HG03342 (cell line): ENCODE measurements at regions not wholly inside any gene's neighbourhood (a gene's known extent, or its start where the extent isn't known, plus 50 kb on each side); places are given as distances from the start of the nearest gene placed in this dataset.
"Not testable (repeated sequence)": the region's sequence is repeated elsewhere in the genome, so short reads cannot be mapped to it uniquely, and the experiment has no call there.

Experiments
- ATAC-seq: cut with Tn5 transposase; IDR thresholded peaks from one replicate; pipeline ENCODE4 v1.9.1; 2021; ENCODE audit warnings: mild to moderate bottlenecking, moderate library complexity; ENCODE audit not compliant: unreplicated experiment

- ATAC-seq, result no peak
These were observed 193.0 kb downstream of the TXNL1 start for GRCh38 chr18:56445422-56445821.

- ATAC-seq, result no peak
These were observed 194.2 kb downstream of the TXNL1 start for GRCh38 chr18:56444201-56444600.

GRCh38 chr18:56443166-56443907, 195.1 kb downstream of the TXNL1 start:
- ATAC-seq, result no peak

- not testable (repeated sequence) for ATAC-seq
These were observed 199.9 kb downstream of the TXNL1 start for GRCh38 chr18:56438480-56438879.

- no peak for ATAC-seq
These were observed 201.7 kb downstream of the TXNL1 start for GRCh38 chr18:56436651-56437050.

- no peak for ATAC-seq
These were observed 204.5 kb downstream of the TXNL1 start for GRCh38 chr18:56433919-56434318.

- ATAC-seq, result no peak
These were observed 206.8 kb downstream of the TXNL1 start for GRCh38 chr18:56431551-56431950.

- ATAC-seq, result no peak
These were observed 214.8 kb downstream of the TXNL1 start for GRCh38 chr18:56423626-56424025.

GRCh38 chr18:56421647-56422046, 216.7 kb downstream of the TXNL1 start:
- no peak for ATAC-seq

- ATAC-seq, result not testable (repeated sequence)
These were observed 217.5 kb downstream of the TXNL1 start for GRCh38 chr18:56420868-56421267.

- no peak for ATAC-seq
These were observed 224.0 kb downstream of the TXNL1 start for GRCh38 chr18:56414357-56414756.

- no peak for ATAC-seq
These were observed 224.5 kb downstream of the TXNL1 start for GRCh38 chr18:56413862-56414261.

- no peak for ATAC-seq
These were observed 225.4 kb downstream of the TXNL1 start for GRCh38 chr18:56412951-56413350.

GRCh38 chr18:56409736-56410135, 228.7 kb downstream of the TXNL1 start:
- no peak for ATAC-seq

- no peak for ATAC-seq
These were observed 230.7 kb downstream of the TXNL1 start for GRCh38 chr18:56407646-56408180.

- ATAC-seq, result no peak
These were observed 235.4 kb downstream of the TXNL1 start for GRCh38 chr18:56402872-56403516.

- ATAC-seq, result no peak
These were observed 244.5 kb downstream of the TXNL1 start for GRCh38 chr18:56393870-56394269.

- ATAC-seq, result no peak
These were observed 246.3 kb downstream of the TXNL1 start for GRCh38 chr18:56391931-56392590.

GRCh38 chr18:56390626-56391025, 247.8 kb downstream of the TXNL1 start:
- no peak for ATAC-seq

- ATAC-seq, result no peak
These were observed 249.2 kb downstream of the TXNL1 start for GRCh38 chr18:56389190-56389589.

GRCh38 chr18:56388571-56388970, 249.8 kb downstream of the TXNL1 start:
- ATAC-seq, result no peak

- ATAC-seq, result no peak
These were observed 251.5 kb downstream of the TXNL1 start for GRCh38 chr18:56386856-56387255.
